GM23338 (cell line): ENCODE measurements at regions not wholly inside any gene's neighbourhood (a gene's known extent, or its start where the extent isn't known, plus 50 kb on each side); places are given as distances from the start of the nearest gene placed in this dataset.

Experiments
- ATAC-seq: fragments of 200-7000 bp; cut with Tn5 transposase; 3 replicates; pipeline ENCODE4 v1.9.1; 2020
- DNase-seq: peaks from one replicate; pipeline ENCODE4 v3.0.0-alpha.2; 2015; ENCODE audit warnings: low spot score
- H2AFZ ChIP-seq: fragments of 200-600 bp; sonication (generic); 2 replicates; pipeline ENCODE4 v1.8.0; 2016; ENCODE audit warnings: antibody characterized with exemption, mild to moderate bottlenecking, moderate library complexity
- H3F3A ChIP-seq: fragments of 200-600 bp; sonication (generic); replicated peaks from 2 replicates; pipeline ENCODE4 v1.8.0; 2017; ENCODE audit warnings: antibody characterized with exemption, mixed run types, low read depth
- H3K27ac ChIP-seq: fragments of 200-600 bp; sonication (generic); 2 replicates; pipeline ENCODE4 v1.6.1; 2016; ENCODE audit warnings: low read depth
- H3K27me3 ChIP-seq: fragments of 200-600 bp; sonication (generic); 2 replicates; pipeline ENCODE4 v1.8.0; 2016; ENCODE audit warnings: mild to moderate bottlenecking, mixed run types, moderate library complexity; ENCODE audit not compliant: insufficient read depth
- H3K36me3 ChIP-seq: fragments of 200-600 bp; sonication (generic); 2 replicates; pipeline ENCODE4 v1.8.0; 2016; ENCODE audit warnings: mild to moderate bottlenecking; ENCODE audit not compliant: insufficient read depth
- H3K4me1 ChIP-seq: fragments of 200-600 bp; sonication (generic); 2 replicates; pipeline ENCODE4 v1.8.0; 2016; ENCODE audit warnings: mild to moderate bottlenecking, moderate library complexity; ENCODE audit not compliant: insufficient read depth
- H3K4me2 ChIP-seq: fragments of 200-600 bp; sonication (generic); 2 replicates; pipeline ENCODE4 v1.7.1; 2017; ENCODE audit warnings: mixed run types
- H3K4me3 ChIP-seq: fragments of 200-600 bp; sonication (generic); 2 replicates; pipeline ENCODE4 v1.6.1; 2016; ENCODE audit warnings: mixed run types
- H3K79me2 ChIP-seq: fragments of 200-600 bp; sonication (generic); replicated peaks from 2 replicates; pipeline ENCODE4 v1.8.0; 2017; ENCODE audit warnings: mild to moderate bottlenecking; ENCODE audit not compliant: insufficient read depth
- H3K9me2 ChIP-seq: fragments of 200-600 bp; sonication (generic); 2 replicates; pipeline ENCODE4 v1.8.0; 2017; ENCODE audit not compliant: insufficient read depth
- H4K20me1 ChIP-seq: fragments of 200-600 bp; sonication (generic); replicated peaks from 2 replicates; pipeline ENCODE4 v1.8.0; 2017; ENCODE audit warnings: mild to moderate bottlenecking; ENCODE audit not compliant: insufficient read depth
- H3K27ac Mint-ChIP-seq: 2 replicates; pipeline ENCODE4 v1.8.0; 2020; ENCODE audit warnings: inconsistent platforms, mild to moderate bottlenecking, moderate library complexity, mixed read lengths
- H3K27me3 Mint-ChIP-seq: 3 replicates; pipeline ENCODE4 v1.8.0; 2022; ENCODE audit warnings: low read depth, mild to moderate bottlenecking, moderate library complexity, mixed read lengths, inconsistent platforms; ENCODE audit not compliant: insufficient read depth, poor library complexity
- H3K36me3 Mint-ChIP-seq: 3 replicates; pipeline ENCODE4 v1.8.0; 2021; ENCODE audit warnings: low read depth, mild to moderate bottlenecking, inconsistent platforms, moderate library complexity, mixed read lengths
- H3K4me1 Mint-ChIP-seq: 3 replicates; pipeline ENCODE4 v1.8.0; 2020; ENCODE audit warnings: mild to moderate bottlenecking, inconsistent platforms, mixed read lengths
- H3K4me3 Mint-ChIP-seq: 3 replicates; pipeline ENCODE4 v1.8.0; 2021; ENCODE audit warnings: moderate library complexity, mild to moderate bottlenecking, inconsistent platforms, mixed read lengths
- H3K9me3 Mint-ChIP-seq: 3 replicates; pipeline ENCODE4 v1.8.0; 2020; ENCODE audit warnings: moderate library complexity, mild to moderate bottlenecking, inconsistent platforms, mixed read lengths
- CREB1 ChIP-seq: fragments of 250-450 bp; sonication (Bioruptor Pico); IDR thresholded peaks from 2 replicates; pipeline ENCODE4 v1.5.0; 2020; ENCODE audit warnings: low read depth, mild to moderate bottlenecking, moderate library complexity
- EZH2 ChIP-seq: fragments of 200-600 bp; sonication (generic); IDR thresholded peaks from one replicate; pipeline ENCODE4 v1.8.0; 2017; ENCODE audit warnings: antibody characterized with exemption, mild to moderate bottlenecking, low read depth; ENCODE audit not compliant: unreplicated experiment
- EZH2phosphoT487 ChIP-seq: fragments of 200-600 bp; sonication (generic); IDR thresholded peaks from one replicate; pipeline ENCODE4 v1.8.1; 2018; ENCODE audit warnings: antibody characterized with exemption; ENCODE audit not compliant: unreplicated experiment
- JUNB ChIP-seq: IDR thresholded peaks from one replicate; pipeline ENCODE4 v1.6.1; 2016; ENCODE audit warnings: antibody characterized with exemption; ENCODE audit not compliant: unreplicated experiment
- NANOG ChIP-seq: IDR thresholded peaks from 2 replicates; pipeline ENCODE4 v1.6.1; 2016; ENCODE audit warnings: antibody characterized with exemption, borderline replicate concordance
- POLR2AphosphoS5 ChIP-seq: IDR thresholded peaks from 2 replicates; pipeline ENCODE4 v1.6.1; 2016; ENCODE audit warnings: antibody characterized with exemption, low read depth
- STAT1 ChIP-seq: IDR thresholded peaks from one replicate; pipeline ENCODE4 v1.6.1; 2016; ENCODE audit warnings: antibody characterized with exemption; ENCODE audit not compliant: unreplicated experiment
- ZNF114 ChIP-seq: fragments of 250-450 bp; sonication (Bioruptor Pico); IDR thresholded peaks from 2 replicates; pipeline ENCODE4 v1.5.0; 2020; ENCODE audit warnings: mild to moderate bottlenecking, moderate library complexity
- ZNF331 ChIP-seq: fragments of 250-450 bp; sonication (Bioruptor Pico); IDR thresholded peaks from 2 replicates; pipeline ENCODE4 v1.5.0; 2020; ENCODE audit warnings: low read depth, mild to moderate bottlenecking, moderate library complexity
- TF ChIP-seq, protein P1 (sequence below): fragments of 250-450 bp; sonication (Bioruptor Pico); IDR thresholded peaks from 2 replicates; pipeline ENCODE4 v1.5.0; 2020; ENCODE audit warnings: mild to moderate bottlenecking, moderate library complexity
- TF ChIP-seq, protein P2 (sequence below): IDR thresholded peaks from one replicate; pipeline ENCODE4 v1.6.1; 2018; ENCODE audit warnings: antibody characterized with exemption; ENCODE audit not compliant: unreplicated experiment
- TF ChIP-seq, protein P3 (sequence below), 2 experiments: fragments of 200-600 bp in 1 of 2; sonication (generic) in 1 of 2; conservative IDR thresholded peaks; 2 replicates each; pipeline versions ENCODE4 v1.5.1 to v1.6.1; 2016 to 2017; ENCODE audit warnings: antibody characterized with exemption in 2 of 2, low read depth in 2 of 2, mild to moderate bottlenecking in 2 of 2, moderate library complexity in 1 of 2
- TF ChIP-seq, protein P4 (sequence below): IDR thresholded peaks from 2 replicates; pipeline ENCODE4 v1.6.1; 2016; ENCODE audit warnings: antibody characterized with exemption

GRCh38 chr1:79239840-79240239 lies 233.3 kb upstream of the ADGRL4 start:
- TF ChIP-seq STAT1 (no peak), EZH2 (no peak), NANOG (no peak), CREB1 (no peak), ZNF331 (CRISPR knock-in tag) (no peak), POLR2AphosphoS5 (no peak), ZNF114 (CRISPR knock-in tag) (no peak), JUNB (no peak), EZH2phosphoT487 (no peak)
- TF ChIP-seq, protein P1, sequence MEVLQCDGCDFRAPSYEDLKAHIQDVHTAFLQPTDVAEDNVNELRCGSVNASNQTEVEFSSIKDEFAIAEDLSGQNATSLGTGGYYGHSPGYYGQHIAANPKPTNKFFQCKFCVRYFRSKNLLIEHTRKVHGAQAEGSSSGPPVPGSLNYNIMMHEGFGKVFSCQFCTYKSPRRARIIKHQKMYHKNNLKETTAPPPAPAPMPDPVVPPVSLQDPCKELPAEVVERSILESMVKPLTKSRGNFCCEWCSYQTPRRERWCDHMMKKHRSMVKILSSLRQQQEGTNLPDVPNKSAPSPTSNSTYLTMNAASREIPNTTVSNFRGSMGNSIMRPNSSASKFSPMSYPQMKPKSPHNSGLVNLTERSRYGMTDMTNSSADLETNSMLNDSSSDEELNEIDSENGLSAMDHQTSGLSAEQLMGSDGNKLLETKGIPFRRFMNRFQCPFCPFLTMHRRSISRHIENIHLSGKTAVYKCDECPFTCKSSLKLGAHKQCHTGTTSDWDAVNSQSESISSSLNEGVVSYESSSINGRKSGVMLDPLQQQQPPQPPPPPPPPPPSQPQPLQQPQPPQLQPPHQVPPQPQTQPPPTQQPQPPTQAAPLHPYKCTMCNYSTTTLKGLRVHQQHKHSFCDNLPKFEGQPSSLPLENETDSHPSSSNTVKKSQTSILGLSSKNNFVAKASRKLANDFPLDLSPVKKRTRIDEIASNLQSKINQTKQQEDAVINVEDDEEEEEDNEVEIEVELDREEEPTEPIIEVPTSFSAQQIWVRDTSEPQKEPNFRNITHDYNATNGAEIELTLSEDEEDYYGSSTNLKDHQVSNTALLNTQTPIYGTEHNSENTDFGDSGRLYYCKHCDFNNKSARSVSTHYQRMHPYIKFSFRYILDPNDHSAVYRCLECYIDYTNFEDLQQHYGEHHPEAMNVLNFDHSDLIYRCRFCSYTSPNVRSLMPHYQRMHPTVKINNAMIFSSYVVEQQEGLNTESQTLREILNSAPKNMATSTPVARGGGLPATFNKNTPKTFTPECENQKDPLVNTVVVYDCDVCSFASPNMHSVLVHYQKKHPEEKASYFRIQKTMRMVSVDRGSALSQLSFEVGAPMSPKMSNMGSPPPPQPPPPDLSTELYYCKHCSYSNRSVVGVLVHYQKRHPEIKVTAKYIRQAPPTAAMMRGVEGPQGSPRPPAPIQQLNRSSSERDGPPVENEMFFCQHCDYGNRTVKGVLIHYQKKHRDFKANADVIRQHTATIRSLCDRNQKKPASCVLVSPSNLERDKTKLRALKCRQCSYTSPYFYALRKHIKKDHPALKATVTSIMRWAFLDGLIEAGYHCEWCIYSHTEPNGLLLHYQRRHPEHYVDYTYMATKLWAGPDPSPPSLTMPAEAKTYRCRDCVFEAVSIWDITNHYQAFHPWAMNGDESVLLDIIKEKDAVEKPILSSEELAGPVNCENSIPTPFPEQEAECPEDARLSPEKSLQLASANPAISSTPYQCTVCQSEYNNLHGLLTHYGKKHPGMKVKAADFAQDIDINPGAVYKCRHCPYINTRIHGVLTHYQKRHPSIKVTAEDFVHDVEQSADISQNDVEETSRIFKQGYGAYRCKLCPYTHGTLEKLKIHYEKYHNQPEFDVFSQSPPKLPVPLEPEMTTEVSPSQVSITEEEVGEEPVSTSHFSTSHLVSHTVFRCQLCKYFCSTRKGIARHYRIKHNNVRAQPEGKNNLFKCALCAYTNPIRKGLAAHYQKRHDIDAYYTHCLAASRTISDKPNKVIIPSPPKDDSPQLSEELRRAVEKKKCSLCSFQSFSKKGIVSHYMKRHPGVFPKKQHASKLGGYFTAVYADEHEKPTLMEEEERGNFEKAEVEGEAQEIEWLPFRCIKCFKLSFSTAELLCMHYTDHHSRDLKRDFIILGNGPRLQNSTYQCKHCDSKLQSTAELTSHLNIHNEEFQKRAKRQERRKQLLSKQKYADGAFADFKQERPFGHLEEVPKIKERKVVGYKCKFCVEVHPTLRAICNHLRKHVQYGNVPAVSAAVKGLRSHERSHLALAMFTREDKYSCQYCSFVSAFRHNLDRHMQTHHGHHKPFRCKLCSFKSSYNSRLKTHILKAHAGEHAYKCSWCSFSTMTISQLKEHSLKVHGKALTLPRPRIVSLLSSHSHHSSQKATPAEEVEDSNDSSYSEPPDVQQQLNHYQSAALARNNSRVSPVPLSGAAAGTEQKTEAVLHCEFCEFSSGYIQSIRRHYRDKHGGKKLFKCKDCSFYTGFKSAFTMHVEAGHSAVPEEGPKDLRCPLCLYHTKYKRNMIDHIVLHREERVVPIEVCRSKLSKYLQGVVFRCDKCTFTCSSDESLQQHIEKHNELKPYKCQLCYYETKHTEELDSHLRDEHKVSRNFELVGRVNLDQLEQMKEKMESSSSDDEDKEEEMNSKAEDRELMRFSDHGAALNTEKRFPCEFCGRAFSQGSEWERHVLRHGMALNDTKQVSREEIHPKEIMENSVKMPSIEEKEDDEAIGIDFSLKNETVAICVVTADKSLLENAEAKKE (CRISPR knock-in tag), result no peak
- TF ChIP-seq, protein P2, sequence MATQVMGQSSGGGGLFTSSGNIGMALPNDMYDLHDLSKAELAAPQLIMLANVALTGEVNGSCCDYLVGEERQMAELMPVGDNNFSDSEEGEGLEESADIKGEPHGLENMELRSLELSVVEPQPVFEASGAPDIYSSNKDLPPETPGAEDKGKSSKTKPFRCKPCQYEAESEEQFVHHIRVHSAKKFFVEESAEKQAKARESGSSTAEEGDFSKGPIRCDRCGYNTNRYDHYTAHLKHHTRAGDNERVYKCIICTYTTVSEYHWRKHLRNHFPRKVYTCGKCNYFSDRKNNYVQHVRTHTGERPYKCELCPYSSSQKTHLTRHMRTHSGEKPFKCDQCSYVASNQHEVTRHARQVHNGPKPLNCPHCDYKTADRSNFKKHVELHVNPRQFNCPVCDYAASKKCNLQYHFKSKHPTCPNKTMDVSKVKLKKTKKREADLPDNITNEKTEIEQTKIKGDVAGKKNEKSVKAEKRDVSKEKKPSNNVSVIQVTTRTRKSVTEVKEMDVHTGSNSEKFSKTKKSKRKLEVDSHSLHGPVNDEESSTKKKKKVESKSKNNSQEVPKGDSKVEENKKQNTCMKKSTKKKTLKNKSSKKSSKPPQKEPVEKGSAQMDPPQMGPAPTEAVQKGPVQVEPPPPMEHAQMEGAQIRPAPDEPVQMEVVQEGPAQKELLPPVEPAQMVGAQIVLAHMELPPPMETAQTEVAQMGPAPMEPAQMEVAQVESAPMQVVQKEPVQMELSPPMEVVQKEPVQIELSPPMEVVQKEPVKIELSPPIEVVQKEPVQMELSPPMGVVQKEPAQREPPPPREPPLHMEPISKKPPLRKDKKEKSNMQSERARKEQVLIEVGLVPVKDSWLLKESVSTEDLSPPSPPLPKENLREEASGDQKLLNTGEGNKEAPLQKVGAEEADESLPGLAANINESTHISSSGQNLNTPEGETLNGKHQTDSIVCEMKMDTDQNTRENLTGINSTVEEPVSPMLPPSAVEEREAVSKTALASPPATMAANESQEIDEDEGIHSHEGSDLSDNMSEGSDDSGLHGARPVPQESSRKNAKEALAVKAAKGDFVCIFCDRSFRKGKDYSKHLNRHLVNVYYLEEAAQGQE, result no peak
- TF ChIP-seq, protein P3, sequence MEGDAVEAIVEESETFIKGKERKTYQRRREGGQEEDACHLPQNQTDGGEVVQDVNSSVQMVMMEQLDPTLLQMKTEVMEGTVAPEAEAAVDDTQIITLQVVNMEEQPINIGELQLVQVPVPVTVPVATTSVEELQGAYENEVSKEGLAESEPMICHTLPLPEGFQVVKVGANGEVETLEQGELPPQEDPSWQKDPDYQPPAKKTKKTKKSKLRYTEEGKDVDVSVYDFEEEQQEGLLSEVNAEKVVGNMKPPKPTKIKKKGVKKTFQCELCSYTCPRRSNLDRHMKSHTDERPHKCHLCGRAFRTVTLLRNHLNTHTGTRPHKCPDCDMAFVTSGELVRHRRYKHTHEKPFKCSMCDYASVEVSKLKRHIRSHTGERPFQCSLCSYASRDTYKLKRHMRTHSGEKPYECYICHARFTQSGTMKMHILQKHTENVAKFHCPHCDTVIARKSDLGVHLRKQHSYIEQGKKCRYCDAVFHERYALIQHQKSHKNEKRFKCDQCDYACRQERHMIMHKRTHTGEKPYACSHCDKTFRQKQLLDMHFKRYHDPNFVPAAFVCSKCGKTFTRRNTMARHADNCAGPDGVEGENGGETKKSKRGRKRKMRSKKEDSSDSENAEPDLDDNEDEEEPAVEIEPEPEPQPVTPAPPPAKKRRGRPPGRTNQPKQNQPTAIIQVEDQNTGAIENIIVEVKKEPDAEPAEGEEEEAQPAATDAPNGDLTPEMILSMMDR (conservative IDR thresholded peaks at IDR 0.05; ENCODE audit: low read depth in 2 of 2), result no peak
- TF ChIP-seq, protein P4, sequence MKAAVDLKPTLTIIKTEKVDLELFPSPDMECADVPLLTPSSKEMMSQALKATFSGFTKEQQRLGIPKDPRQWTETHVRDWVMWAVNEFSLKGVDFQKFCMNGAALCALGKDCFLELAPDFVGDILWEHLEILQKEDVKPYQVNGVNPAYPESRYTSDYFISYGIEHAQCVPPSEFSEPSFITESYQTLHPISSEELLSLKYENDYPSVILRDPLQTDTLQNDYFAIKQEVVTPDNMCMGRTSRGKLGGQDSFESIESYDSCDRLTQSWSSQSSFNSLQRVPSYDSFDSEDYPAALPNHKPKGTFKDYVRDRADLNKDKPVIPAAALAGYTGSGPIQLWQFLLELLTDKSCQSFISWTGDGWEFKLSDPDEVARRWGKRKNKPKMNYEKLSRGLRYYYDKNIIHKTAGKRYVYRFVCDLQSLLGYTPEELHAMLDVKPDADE, result no peak
- Histone ChIP-seq H3K9me2 (peaks cover 9% of the 10 kb centered on the region; the same call in 1 of the 2 replicates), H3K4me2 (no peak overlapping the region), H3K36me3 (peaks cover 5% of the 10 kb centered on the region), H3K4me3 (no peak overlapping the region), H3F3A (no peaks in the 10 kb centered on the region), H3K27ac (no peak overlapping the region), H3K4me1 (peaks cover 6% of the 10 kb centered on the region; the same call in 1 of the 2 replicates), H3K79me2 (no peaks in the 10 kb centered on the region), H4K20me1 (no peaks in the 10 kb centered on the region), H2AFZ (no peak overlapping the region), H3K27me3 (no peaks in the 10 kb centered on the region)
- Mint-ChIP-seq H3K27me3 (peaks cover 2% of the 10 kb centered on the region), H3K36me3 (peaks cover 22% of the 10 kb centered on the region), H3K4me1 (peaks cover 15% of the 10 kb centered on the region), H3K27ac (no peak overlapping the region), H3K9me3 (peaks cover 24% of the 10 kb centered on the region), H3K4me3 (no peak overlapping the region)
- DNase-seq, result no peak
- ATAC-seq, result no peak
